HL-60 (cell line): ENCODE measurements at regions not wholly inside any gene's neighbourhood (a gene's known extent, or its start where the extent isn't known, plus 50 kb on each side); places are given as distances from the start of the nearest gene placed in this dataset.

Source experiments
- DNase-seq, 2 experiments: peaks; one replicate each; pipeline ENCODE4 v3.0.0-alpha.2; 2010 to 2020; ENCODE audit warnings: low read depth in 1 of 2, low spot score in 1 of 2
- H3K27ac ChIP-seq: fragments of 250-450 bp; sonication (Bioruptor Pico); replicated peaks from 2 replicates; pipeline ENCODE4 v1.5.1; 2020; ENCODE audit warnings: mild to moderate bottlenecking, moderate library complexity
- H3K27me3 ChIP-seq: fragments of 250-450 bp; sonication (Bioruptor Pico); 2 replicates; pipeline ENCODE4 v1.5.1; 2021; ENCODE audit warnings: mild to moderate bottlenecking, moderate library complexity; ENCODE audit not compliant: insufficient read depth, poor library complexity, severe bottlenecking
- H3K4me3 ChIP-seq: replicated peaks from 2 replicates; pipeline ENCODE4 v1.5.1; 2011; ENCODE audit warnings: mild to moderate bottlenecking, control low read depth, low read length; ENCODE audit not compliant: insufficient read depth
- CTCF ChIP-seq: IDR thresholded peaks from one replicate; pipeline ENCODE4 v1.5.1; 2011; ENCODE audit warnings: low read length, control low read depth, inconsistent platforms; ENCODE audit not compliant: insufficient read depth
- GABPA ChIP-seq: IDR thresholded peaks from 2 replicates; pipeline ENCODE4 v1.6.1; 2012; ENCODE audit warnings: low read depth
- POLR2AphosphoS5 ChIP-seq: IDR thresholded peaks from 2 replicates; pipeline ENCODE4 v1.6.1; 2012; ENCODE audit warnings: low read depth
- REST ChIP-seq: IDR thresholded peaks from 2 replicates; pipeline ENCODE4 v1.6.1; 2012; ENCODE audit warnings: low read depth; ENCODE audit not compliant: insufficient replicate concordance
- SPI1 ChIP-seq: IDR thresholded peaks from 2 replicates; pipeline ENCODE4 v1.6.1; 2012; ENCODE audit warnings: low read depth, mild to moderate bottlenecking, borderline replicate concordance

GRCh38 chr9:12640866-12641636 is 52.1 kb upstream of the TYRP1 start:
- TF ChIP-seq REST, result no peak
- TF ChIP-seq SPI1, result no peak
- no peak for TF ChIP-seq GABPA
- no peak for TF ChIP-seq POLR2AphosphoS5
- TF ChIP-seq CTCF, result no peak
- no peak overlapping the region for H3K4me3 ChIP-seq
- no peaks in the 10 kb centered on the region for H3K27me3 ChIP-seq
- no peak for DNase-seq
- no peak overlapping the region for H3K27ac ChIP-seq
